ENCODE measurements at regions not wholly inside any gene's neighbourhood (a gene's known extent, or its start where the extent isn't known, plus 50 kb on each side); places are given as distances from the start of the nearest gene placed in this dataset.
"Not testable (repeated sequence)": the region's sequence is repeated elsewhere in the genome, so short reads cannot be mapped to it uniquely, and the experiment has no call there.

- H3K27me3 ChIP-seq (ENCODE audit: control insufficient read depth, insufficient read depth, low read length): no peaks in the 10 kb centered on the region
- H3K4me1 ChIP-seq (ENCODE audit: control insufficient read depth, insufficient read depth, low read length): peaks cover 21% of the 10 kb centered on the region
- H3K9ac ChIP-seq (ENCODE audit: low read depth, low read length): no peak overlapping the region
- no peak overlapping the region for H3K4me3 ChIP-seq (ENCODE audit: low read depth, low read length)
- no peaks in the 10 kb centered on the region for H3K36me3 ChIP-seq (ENCODE audit: control insufficient read depth, insufficient read depth, low read length)
- H3K27ac ChIP-seq (ENCODE audit: low read depth, low read length): no peak overlapping the region
- no peaks in the 10 kb centered on the region for H3K9me3 ChIP-seq (ENCODE audit: control insufficient read depth, insufficient read depth, low read length)
Measured at GRCh38 chr9:108053555-108054061, 564.0 kb upstream of the KLF4 start.

- Histone ChIP-seq H3K9me3 (ENCODE audit: control insufficient read depth, insufficient read depth, low read length) (no peaks in the 10 kb centered on the region), H3K9ac (ENCODE audit: low read depth, low read length) (no peak overlapping the region), H3K27ac (ENCODE audit: low read depth, low read length) (peak overlapping the region; percentile 16), H3K36me3 (ENCODE audit: control insufficient read depth, insufficient read depth, low read length) (no peaks in the 10 kb centered on the region), H3K4me3 (ENCODE audit: low read depth, low read length) (no peak overlapping the region), H3K4me1 (ENCODE audit: control insufficient read depth, insufficient read depth, low read length) (peaks cover 21% of the 10 kb centered on the region), H3K27me3 (ENCODE audit: control insufficient read depth, insufficient read depth, low read length) (no peaks in the 10 kb centered on the region)
Measured at GRCh38 chr9:108052431-108053080, 563.0 kb upstream of the KLF4 start.

GRCh38 chr9:108050894-108051293 lies 561.3 kb upstream of the KLF4 start:
- no peaks in the 10 kb centered on the region for H3K27me3 ChIP-seq (ENCODE audit: control insufficient read depth, insufficient read depth, low read length)
- H3K36me3 ChIP-seq (ENCODE audit: control insufficient read depth, insufficient read depth, low read length): no peaks in the 10 kb centered on the region
- H3K9ac ChIP-seq (ENCODE audit: low read depth, low read length): no peak overlapping the region
- H3K4me3 ChIP-seq (ENCODE audit: low read depth, low read length): no peak overlapping the region
- no peaks in the 10 kb centered on the region for H3K9me3 ChIP-seq (ENCODE audit: control insufficient read depth, insufficient read depth, low read length)
- H3K27ac ChIP-seq (ENCODE audit: low read depth, low read length): no peak overlapping the region
- H3K4me1 ChIP-seq (ENCODE audit: control insufficient read depth, insufficient read depth, low read length): peaks cover 19% of the 10 kb centered on the region

- Histone ChIP-seq H3K4me3 (ENCODE audit: low read depth, low read length) (no peak overlapping the region), H3K36me3 (ENCODE audit: control insufficient read depth, insufficient read depth, low read length) (no peaks in the 10 kb centered on the region), H3K27me3 (ENCODE audit: control insufficient read depth, insufficient read depth, low read length) (no peaks in the 10 kb centered on the region), H3K27ac (ENCODE audit: low read depth, low read length) (no peak overlapping the region), H3K4me1 (ENCODE audit: control insufficient read depth, insufficient read depth, low read length) (peaks cover 19% of the 10 kb centered on the region), H3K9me3 (ENCODE audit: control insufficient read depth, insufficient read depth, low read length) (no peaks in the 10 kb centered on the region), H3K9ac (ENCODE audit: low read depth, low read length) (no peak overlapping the region)
Measured at GRCh38 chr9:108049671-108050494, 560.3 kb upstream of the KLF4 start.

- no peak overlapping the region for H3K4me3 ChIP-seq (ENCODE audit: low read depth, low read length)
- no peak overlapping the region for H3K27ac ChIP-seq (ENCODE audit: low read depth, low read length)
- H3K9me3 ChIP-seq (ENCODE audit: control insufficient read depth, insufficient read depth, low read length): no peaks in the 10 kb centered on the region
- H3K27me3 ChIP-seq (ENCODE audit: control insufficient read depth, insufficient read depth, low read length): no peaks in the 10 kb centered on the region
- no peak overlapping the region for H3K9ac ChIP-seq (ENCODE audit: low read depth, low read length)
- H3K36me3 ChIP-seq (ENCODE audit: control insufficient read depth, insufficient read depth, low read length): no peaks in the 10 kb centered on the region
- peaks cover 19% of the 10 kb centered on the region for H3K4me1 ChIP-seq (ENCODE audit: control insufficient read depth, insufficient read depth, low read length)
Measured at GRCh38 chr9:108049026-108049607, 559.5 kb upstream of the KLF4 start.

- no peaks in the 10 kb centered on the region for H3K27me3 ChIP-seq (ENCODE audit: control insufficient read depth, insufficient read depth, low read length)
- peaks cover 17% of the 10 kb centered on the region for H3K4me1 ChIP-seq (ENCODE audit: control insufficient read depth, insufficient read depth, low read length)
- no peak overlapping the region for H3K27ac ChIP-seq (ENCODE audit: low read depth, low read length)
- H3K9ac ChIP-seq (ENCODE audit: low read depth, low read length): no peak overlapping the region
- H3K4me3 ChIP-seq (ENCODE audit: low read depth, low read length): no peak overlapping the region
- 0 out of 2 replicates have a peak, but pooled peaks cover 5% of the 10 kb centered on the region for H3K9me3 ChIP-seq (ENCODE audit: control insufficient read depth, insufficient read depth, low read length)
- H3K36me3 ChIP-seq (ENCODE audit: control insufficient read depth, insufficient read depth, low read length): no peaks in the 10 kb centered on the region
Measured at GRCh38 chr9:108048406-108049025, 558.9 kb upstream of the KLF4 start.

GRCh38 chr9:108047777-108048176 lies 558.2 kb upstream of the KLF4 start:
- not testable (repeated sequence) for H3K4me3 ChIP-seq (ENCODE audit: low read depth, low read length); H3K27me3 ChIP-seq (ENCODE audit: control insufficient read depth, insufficient read depth, low read length); H3K27ac ChIP-seq (ENCODE audit: low read depth, low read length); H3K36me3 ChIP-seq (ENCODE audit: control insufficient read depth, insufficient read depth, low read length); H3K9me3 ChIP-seq (ENCODE audit: control insufficient read depth, insufficient read depth, low read length); H3K9ac ChIP-seq (ENCODE audit: low read depth, low read length)
- H3K4me1 ChIP-seq (ENCODE audit: control insufficient read depth, insufficient read depth, low read length): peaks cover 10% of the 10 kb centered on the region

GRCh38 chr9:108047264-108047663 lies 557.7 kb upstream of the KLF4 start:
- H3K4me1 ChIP-seq (ENCODE audit: control insufficient read depth, insufficient read depth, low read length): peaks cover 6% of the 10 kb centered on the region; the same call in 1 of the 2 replicates
- no peak overlapping the region for H3K27ac ChIP-seq (ENCODE audit: low read depth, low read length)
- 0 out of 2 replicates have a peak, but pooled peaks cover 5% of the 10 kb centered on the region for H3K9me3 ChIP-seq (ENCODE audit: control insufficient read depth, insufficient read depth, low read length)
- no peaks in the 10 kb centered on the region for H3K27me3 ChIP-seq (ENCODE audit: control insufficient read depth, insufficient read depth, low read length)
- no peaks in the 10 kb centered on the region for H3K36me3 ChIP-seq (ENCODE audit: control insufficient read depth, insufficient read depth, low read length)
- H3K9ac ChIP-seq (ENCODE audit: low read depth, low read length): no peak overlapping the region
- H3K4me3 ChIP-seq (ENCODE audit: low read depth, low read length): no peak overlapping the region

- H3K27ac ChIP-seq (ENCODE audit: low read depth, low read length): no peak overlapping the region
- H3K9ac ChIP-seq (ENCODE audit: low read depth, low read length): no peak overlapping the region
- H3K9me3 ChIP-seq (ENCODE audit: control insufficient read depth, insufficient read depth, low read length): 0 out of 2 replicates have a peak, but pooled peaks cover 5% of the 10 kb centered on the region
- H3K4me3 ChIP-seq (ENCODE audit: low read depth, low read length): no peak overlapping the region
- peaks cover 3% of the 10 kb centered on the region; the same call in 1 of the 2 replicates for H3K4me1 ChIP-seq (ENCODE audit: control insufficient read depth, insufficient read depth, low read length)
- H3K27me3 ChIP-seq (ENCODE audit: control insufficient read depth, insufficient read depth, low read length): no peaks in the 10 kb centered on the region
- no peaks in the 10 kb centered on the region for H3K36me3 ChIP-seq (ENCODE audit: control insufficient read depth, insufficient read depth, low read length)
Measured at GRCh38 chr9:108045851-108046250, 556.3 kb upstream of the KLF4 start.

- Histone ChIP-seq H3K27me3 (ENCODE audit: control insufficient read depth, insufficient read depth, low read length) (no peaks in the 10 kb centered on the region), H3K4me3 (ENCODE audit: low read depth, low read length) (no peak overlapping the region; the same call in 1 of the 2 replicates), H3K27ac (ENCODE audit: low read depth, low read length) (no peak overlapping the region)
Measured at GRCh38 chr9:108043585-108043984, 554.0 kb upstream of the KLF4 start.

More at GRCh38 chr9:108043585-108043984, 554.0 kb upstream of the KLF4 start:
- no peak overlapping the region for H3K9ac ChIP-seq (ENCODE audit: low read depth, low read length)
- H3K9me3 ChIP-seq (ENCODE audit: control insufficient read depth, insufficient read depth, low read length): 0 out of 2 replicates have a peak, but pooled peaks cover 5% of the 10 kb centered on the region
- no peaks in the 10 kb centered on the region for H3K36me3 ChIP-seq (ENCODE audit: control insufficient read depth, insufficient read depth, low read length)
- no peaks in the 10 kb centered on the region for H3K4me1 ChIP-seq (ENCODE audit: control insufficient read depth, insufficient read depth, low read length)

Measured in HUES48 (cell line).